Suppressor macrophage (primary cell): ENCODE measurements at regions not wholly inside any gene's neighbourhood (a gene's known extent, or its start where the extent isn't known, plus 50 kb on each side); places are given as distances from the start of the nearest gene placed in this dataset.

Experiments
- DNase-seq, 4 experiments: peaks; one replicate each; pipeline ENCODE4 v3.0.0-alpha.2; 2020 to 2022

GRCh38 chr4:136643416-136643815 is 888.9 kb downstream of the PCDH18 start:
- DNase-seq: no peak

- DNase-seq: peak in 2 of 4 experiments; percentile 6 to 7
Observed at GRCh38 chr4:136637071-136637777, 895.1 kb downstream of the PCDH18 start.

- no peak for DNase-seq
Observed at GRCh38 chr4:136636155-136636554, 896.1 kb downstream of the PCDH18 start.

- no peak for DNase-seq
Observed at GRCh38 chr4:136634121-136634520, 898.2 kb downstream of the PCDH18 start.

- DNase-seq: peak in 2 of 4 experiments; percentile 6
Observed at GRCh38 chr4:136599890-136600289, 932.4 kb downstream of the PCDH18 start.

- no peak for DNase-seq
Observed at GRCh38 chr4:136590440-136590839, 941.9 kb downstream of the PCDH18 start.

GRCh38 chr4:136583567-136583966 is 948.7 kb downstream of the PCDH18 start:
- no peak for DNase-seq

GRCh38 chr4:136581119-136581518 is 951.2 kb downstream of the PCDH18 start:
- no peak for DNase-seq

GRCh38 chr4:136575146-136575545 is 957.1 kb downstream of the PCDH18 start:
- no peak for DNase-seq

GRCh38 chr4:136573460-136573859 is 958.8 kb downstream of the PCDH18 start:
- DNase-seq: no peak

- DNase-seq: no peak
Observed at GRCh38 chr4:136571315-136571714, 961.0 kb downstream of the PCDH18 start.

GRCh38 chr4:136562834-136563233 is 969.5 kb downstream of the PCDH18 start:
- DNase-seq: no peak

- DNase-seq: no peak
Observed at GRCh38 chr4:136558940-136559494, 973.3 kb downstream of the PCDH18 start.

GRCh38 chr4:136557396-136557795 is 974.9 kb downstream of the PCDH18 start:
- no peak for DNase-seq

GRCh38 chr4:136554033-136554432 is 978.3 kb downstream of the PCDH18 start:
- no peak for DNase-seq

- no peak for DNase-seq
Observed at GRCh38 chr4:136551753-136552152, 980.5 kb downstream of the PCDH18 start.

GRCh38 chr4:136540747-136541146 is 991.5 kb downstream of the PCDH18 start:
- DNase-seq: no peak

GRCh38 chr4:136528131-136528530 is 1004.2 kb downstream of the PCDH18 start:
- no peak for DNase-seq

GRCh38 chr4:136526517-136526916 is 1005.8 kb downstream of the PCDH18 start:
- DNase-seq: no peak

- DNase-seq: no peak
Observed at GRCh38 chr4:136524039-136524438, 1008.3 kb downstream of the PCDH18 start.

GRCh38 chr4:136516371-136516770 is 1015.9 kb downstream of the PCDH18 start:
- DNase-seq: no peak

- no peak for DNase-seq
Observed at GRCh38 chr4:136505020-136505419, 1027.3 kb downstream of the PCDH18 start.

- no peak for DNase-seq
Observed at GRCh38 chr4:136495851-136496250, 1036.4 kb downstream of the PCDH18 start.

- DNase-seq: no peak
Observed at GRCh38 chr4:136495076-136495475, 1037.2 kb downstream of the PCDH18 start.

- DNase-seq: no peak
Observed at GRCh38 chr4:136489101-136489500, 1043.2 kb downstream of the PCDH18 start.
